GM23248 (cell line): ENCODE measurements at regions not wholly inside any gene's neighbourhood (a gene's known extent, or its start where the extent isn't known, plus 50 kb on each side); places are given as distances from the start of the nearest gene placed in this dataset.

Experiments used
- EZH2 ChIP-seq: fragments of 200-600 bp; sonication (generic); IDR thresholded peaks from 2 replicates; pipeline ENCODE4 v1.6.1; 2018; ENCODE audit warnings: antibody characterized with exemption, mild to moderate bottlenecking; ENCODE audit not compliant: insufficient read depth, poor library complexity, severe bottlenecking
- EZH2phosphoT487 ChIP-seq: fragments of 200-600 bp; sonication (generic); IDR thresholded peaks from 2 replicates; pipeline ENCODE4 v1.6.1; 2018; ENCODE audit warnings: antibody characterized with exemption, moderate library complexity, mild to moderate bottlenecking, low read depth; ENCODE audit not compliant: insufficient read depth

- TF ChIP-seq EZH2 (no peak), EZH2phosphoT487 (no peak)
Measured at GRCh38 chr6:79404677-79405076, 132.6 kb downstream of the LCA5 start.
